Esophagus (tissue), 2 donors: ENCODE measurements at regions not wholly inside any gene's neighbourhood (a gene's known extent, or its start where the extent isn't known, plus 50 kb on each side); places are given as distances from the start of the nearest gene placed in this dataset.
"Not testable (repeated sequence)": the region's sequence is repeated elsewhere in the genome, so short reads cannot be mapped to it uniquely, and the experiment has no call there.

Experiments
- H3K27ac ChIP-seq, 2 donors: one replicate each; pipeline ENCODE4 v1.5.1; 2013; ENCODE audit warnings: low read depth in 2 of 2, mild to moderate bottlenecking in 2 of 2, inconsistent platforms in 1 of 2, low read length in 1 of 2, moderate library complexity in 1 of 2
- H3K27me3 ChIP-seq, 2 donors: one replicate each; pipeline ENCODE4 v1.6.1; 2013; ENCODE audit warnings: low read length in 2 of 2, control low read depth in 1 of 2, mild to moderate bottlenecking in 1 of 2; ENCODE audit not compliant: insufficient read depth in 2 of 2, control insufficient read depth in 1 of 2
- H3K36me3 ChIP-seq, 2 donors: one replicate each; pipeline ENCODE4 v1.6.1; 2013; ENCODE audit warnings: low read length in 1 of 2; ENCODE audit not compliant: control insufficient read depth in 2 of 2, insufficient read depth in 2 of 2
- H3K4me1 ChIP-seq, 2 donors: one replicate each; pipeline ENCODE4 v1.6.1; 2013; ENCODE audit warnings: low read length in 1 of 2; ENCODE audit not compliant: control insufficient read depth in 2 of 2, insufficient read depth in 2 of 2
- H3K4me3 ChIP-seq, 2 donors: one replicate each; pipeline ENCODE4 v1.5.1; 2013; ENCODE audit warnings: low read length in 2 of 2, mild to moderate bottlenecking in 2 of 2, low read depth in 1 of 2, moderate library complexity in 1 of 2
- H3K9me3 ChIP-seq, 2 donors: one replicate each; pipeline ENCODE4 v1.6.1; 2013; ENCODE audit warnings: mild to moderate bottlenecking in 2 of 2, low read depth in 1 of 2, low read length in 1 of 2, moderate library complexity in 1 of 2; ENCODE audit not compliant: control insufficient read depth in 2 of 2, insufficient read depth in 1 of 2
- WGBS, 2 donors: extraction: QIAGEN DNeasy Blood & Tissue Kit; methylation state at CpG; one replicate each; pipeline ENCODE4 v1.1.7; 2013; 5-methylcytosine and 5-hydroxymethylcytosine counted together
- donor health status: healthy with polysubstance abuse.
- donor health status: Bipolar disorder and iron deficiency.

DNA sequence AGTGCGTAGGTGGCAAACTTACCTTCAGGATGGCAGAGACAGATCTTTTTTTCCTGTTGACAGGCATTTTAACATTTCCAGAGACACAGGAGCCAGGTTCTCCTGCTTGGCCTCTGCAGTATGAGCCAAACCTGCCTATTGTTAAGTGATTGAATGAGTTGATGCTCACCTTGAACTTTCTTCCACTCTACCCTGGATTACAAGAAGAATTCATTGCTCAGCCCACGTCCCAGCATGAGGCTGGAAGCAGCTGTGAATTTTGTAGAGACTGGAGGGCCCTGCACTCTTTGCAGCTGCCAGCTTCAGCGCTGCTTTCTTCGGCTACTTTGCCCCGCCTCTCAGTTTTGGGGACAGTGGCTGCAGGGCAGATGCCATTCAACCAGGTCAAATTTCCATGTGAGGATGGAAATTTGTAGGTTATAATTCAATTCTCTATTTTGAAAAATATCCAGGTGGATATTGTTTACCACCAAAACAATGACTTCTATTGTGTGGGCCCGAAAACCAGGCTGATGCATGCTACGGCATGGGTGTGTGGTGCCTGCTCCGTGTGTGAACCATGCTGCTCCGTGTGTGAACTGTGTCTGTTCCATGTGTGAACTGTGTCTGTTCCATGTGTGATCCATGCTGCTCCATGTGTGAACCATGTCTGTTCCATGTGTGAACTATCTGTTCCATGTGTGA lies 75.2 kb upstream of the METTL9 start:
- WGBS, 2 donors, result 88 to 93% methylated on average over 9 of the region's 9 CpGs
- Histone ChIP-seq H3K4me1 (no peaks in the 10 kb centered on the region), H3K27me3 (no peaks in the 10 kb centered on the region), H3K9me3 (no peaks in the 10 kb centered on the region), H3K4me3 (no peak overlapping the region), H3K36me3 (no peaks in the 10 kb centered on the region), H3K27ac (no peak overlapping the region)

DNA sequence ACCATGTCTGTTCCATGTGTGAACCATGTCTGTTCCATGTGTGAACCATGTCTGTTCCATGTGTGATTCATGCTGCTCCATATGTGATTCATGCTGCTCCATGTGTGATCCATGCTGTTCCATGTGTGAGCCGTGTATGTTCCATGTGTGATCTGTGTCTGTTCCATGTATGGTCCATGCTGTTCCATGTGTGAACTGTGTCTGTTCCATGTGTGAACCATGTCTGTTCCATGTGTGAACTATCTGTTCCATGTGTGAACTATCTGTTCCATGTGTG lies 74.7 kb upstream of the METTL9 start:
- WGBS, 2 donors, result 96 to 97% methylated on average over 1 of the region's 1 CpG

GRCh38 chr16:21525029-21525895 lies 74.1 kb upstream of the METTL9 start:
- not testable (repeated sequence) for H3K4me3 ChIP-seq, H3K4me1 ChIP-seq, H3K36me3 ChIP-seq, H3K27ac ChIP-seq, H3K27me3 ChIP-seq, H3K9me3 ChIP-seq
- 56 to 63% methylated on average over 14 of the region's 14 CpGs for WGBS, 2 donors

More for the DNA sequence above, 74.7 kb upstream of the METTL9 start:
- H3K27me3 ChIP-seq, H3K27ac ChIP-seq, H3K36me3 ChIP-seq, H3K9me3 ChIP-seq, H3K4me1 ChIP-seq, H3K4me3 ChIP-seq: not testable (repeated sequence)

GRCh38 chr16:21525956-21526922 lies 73.1 kb upstream of the METTL9 start:
- WGBS, 2 donors, result 78 to 79% methylated on average over 21 of the region's 21 CpGs
- H3K27me3 ChIP-seq, H3K27ac ChIP-seq, H3K4me1 ChIP-seq, H3K36me3 ChIP-seq, H3K4me3 ChIP-seq, H3K9me3 ChIP-seq: not testable (repeated sequence)

- no peaks in the 10 kb centered on the region for H3K27me3 ChIP-seq
- H3K4me3 ChIP-seq, result no peak overlapping the region
- no peaks in the 10 kb centered on the region for H3K9me3 ChIP-seq
- H3K36me3 ChIP-seq, result no peaks in the 10 kb centered on the region
- 80 to 81% methylated on average over 20 of the region's 20 CpGs for WGBS, 2 donors
- H3K27ac ChIP-seq, result no peak overlapping the region
- no peaks in the 10 kb centered on the region for H3K4me1 ChIP-seq
Observed at GRCh38 chr16:21526923-21527807, 72.2 kb upstream of the METTL9 start.

DNA sequence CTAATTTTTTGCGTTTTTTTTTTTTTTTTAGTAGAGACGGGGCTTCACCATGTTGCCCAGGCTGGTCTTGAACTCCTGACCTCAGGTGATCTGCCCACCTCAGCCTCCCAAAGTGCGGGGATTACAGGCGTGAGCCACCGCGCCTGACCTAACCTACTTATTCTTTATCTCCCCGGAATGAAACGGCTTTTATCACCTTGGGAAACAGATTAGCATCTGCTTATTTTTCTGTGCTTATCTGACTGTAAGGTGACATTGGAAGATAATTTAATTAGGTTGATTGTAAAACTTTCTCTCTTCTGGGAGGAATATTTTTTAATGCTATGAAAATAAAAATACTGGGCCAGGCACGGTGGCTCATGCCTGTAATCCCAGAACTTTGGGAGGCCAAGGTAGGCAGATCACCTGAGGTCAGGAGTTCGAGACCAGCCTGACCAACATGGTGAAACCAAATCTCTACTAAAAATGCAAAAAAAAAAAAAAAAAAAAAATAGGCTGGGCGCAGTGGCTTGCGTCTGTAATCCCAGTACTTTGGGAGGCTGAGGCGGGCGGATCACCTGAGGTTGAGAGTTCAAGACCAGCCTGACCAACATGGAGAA lies 70.2 kb upstream of the METTL9 start:
- H3K4me3 ChIP-seq, H3K9me3 ChIP-seq, H3K4me1 ChIP-seq, H3K36me3 ChIP-seq, H3K27ac ChIP-seq, H3K27me3 ChIP-seq: not testable (repeated sequence)
- WGBS, 2 donors, result 84 to 87% methylated on average over 14 of the region's 14 CpGs

- not testable (repeated sequence) for H3K36me3 ChIP-seq, H3K27me3 ChIP-seq, H3K27ac ChIP-seq, H3K4me1 ChIP-seq, H3K9me3 ChIP-seq, H3K4me3 ChIP-seq
- 68 to 72% methylated on average over 6 to 7 of the region's 8 CpGs for WGBS, 2 donors
Observed at GRCh38 chr16:21530729-21531383, 68.5 kb upstream of the METTL9 start.

- H3K27me3 ChIP-seq, H3K4me1 ChIP-seq, H3K4me3 ChIP-seq, H3K9me3 ChIP-seq, H3K36me3 ChIP-seq, H3K27ac ChIP-seq: not testable (repeated sequence)
- 90 to 99% methylated on average over 6 to 7 of the region's 7 CpGs for WGBS, 2 donors
Observed at GRCh38 chr16:21532996-21533395, 66.4 kb upstream of the METTL9 start.
